ENCODE measurements at regions not wholly inside any gene's neighbourhood (a gene's known extent, or its start where the extent isn't known, plus 50 kb on each side); places are given as distances from the start of the nearest gene placed in this dataset.
"Not testable (repeated sequence)": the region's sequence is repeated elsewhere in the genome, so short reads cannot be mapped to it uniquely, and the experiment has no call there.

GRCh38 chr15:95149036-95149435, 917.7 kb downstream of the MCTP2 start:
- Histone ChIP-seq H3K4me3 (ENCODE audit: low read depth, low read length) (no peak overlapping the region), H3K9me3 (no peaks in the 10 kb centered on the region; the same call in none of the 2 replicates), H3K27me3 (no peaks in the 10 kb centered on the region), H3K36me3 (no peaks in the 10 kb centered on the region), H3K4me1 (no peaks in the 10 kb centered on the region)
- no peak for DNase-seq
- TF ChIP-seq CTCF (IDR thresholded peaks at IDR 0.05; ENCODE audit: low read depth, low read length) = no peak

- Histone ChIP-seq H3K36me3 (no peaks in the 10 kb centered on the region), H3K9me3 (no peaks in the 10 kb centered on the region; the same call in none of the 2 replicates), H3K4me3 (ENCODE audit: low read depth, low read length) (no peak overlapping the region), H3K4me1 (no peaks in the 10 kb centered on the region), H3K27me3 (no peaks in the 10 kb centered on the region)
- TF ChIP-seq CTCF (IDR thresholded peaks at IDR 0.05; ENCODE audit: low read depth, low read length) = no peak
- DNase-seq = no peak
Measured at GRCh38 chr15:95149771-95150170, 918.4 kb downstream of the MCTP2 start.

- no peaks in the 10 kb centered on the region for H3K27me3 ChIP-seq
- H3K36me3 ChIP-seq = no peaks in the 10 kb centered on the region
- H3K9me3 ChIP-seq = no peaks in the 10 kb centered on the region; the same call in none of the 2 replicates
- H3K4me1 ChIP-seq = no peaks in the 10 kb centered on the region
- DNase-seq = no peak
- H3K4me3 ChIP-seq (ENCODE audit: low read depth, low read length) = no peak overlapping the region
- no peak for TF ChIP-seq CTCF (IDR thresholded peaks at IDR 0.05; ENCODE audit: low read depth, low read length)
Measured at GRCh38 chr15:95150466-95150865, 919.1 kb downstream of the MCTP2 start.

GRCh38 chr15:95152741-95153140, 921.4 kb downstream of the MCTP2 start:
- TF ChIP-seq CTCF (IDR thresholded peaks at IDR 0.05; ENCODE audit: low read depth, low read length) = no peak

GRCh38 chr15:95153201-95153600, 921.8 kb downstream of the MCTP2 start:
- not testable (repeated sequence) for H3K9me3 ChIP-seq; H3K4me3 ChIP-seq (ENCODE audit: low read depth, low read length); H3K36me3 ChIP-seq; H3K27me3 ChIP-seq; DNase-seq; H3K4me1 ChIP-seq

More at GRCh38 chr15:95152741-95153140, 921.4 kb downstream of the MCTP2 start:
- Histone ChIP-seq H3K4me1 (no peaks in the 10 kb centered on the region), H3K4me3 (ENCODE audit: low read depth, low read length) (no peak overlapping the region), H3K27me3 (no peaks in the 10 kb centered on the region), H3K36me3 (no peaks in the 10 kb centered on the region), H3K9me3 (no peaks in the 10 kb centered on the region; the same call in none of the 2 replicates)
- DNase-seq = no peak

- Histone ChIP-seq H3K9me3 (no peaks in the 10 kb centered on the region), H3K4me1 (no peaks in the 10 kb centered on the region), H3K27me3 (no peaks in the 10 kb centered on the region), H3K4me3 (ENCODE audit: low read depth, low read length) (no peak overlapping the region), H3K36me3 (no peaks in the 10 kb centered on the region)
- no peak for TF ChIP-seq CTCF (IDR thresholded peaks at IDR 0.05; ENCODE audit: low read depth, low read length)
- no peak for DNase-seq
Measured at GRCh38 chr15:95160316-95160715, 929.0 kb downstream of the MCTP2 start.

GRCh38 chr15:95162069-95162468, 930.7 kb downstream of the MCTP2 start:
- Histone ChIP-seq H3K36me3 (no peaks in the 10 kb centered on the region), H3K9me3 (no peaks in the 10 kb centered on the region), H3K4me3 (ENCODE audit: low read depth, low read length) (no peak overlapping the region), H3K27me3 (no peaks in the 10 kb centered on the region), H3K4me1 (no peaks in the 10 kb centered on the region)
- TF ChIP-seq CTCF (IDR thresholded peaks at IDR 0.05; ENCODE audit: low read depth, low read length) = no peak
- no peak for DNase-seq
